Heart left ventricle (tissue), 13 donors: ENCODE measurements at regions not wholly inside any gene's neighbourhood (a gene's known extent, or its start where the extent isn't known, plus 50 kb on each side); places are given as distances from the start of the nearest gene placed in this dataset.

Source experiments
- CTCF ChIP-seq, 12 donors: fragments of 200-600 bp; sonication (generic) in 4 of 12; IDR thresholded peaks; one replicate each; pipeline versions ENCODE4 v1.5.0 to v1.8.0; 2018 to 2022; ENCODE audit warnings: antibody characterized with exemption in 12 of 12, mild to moderate bottlenecking in 5 of 12
- POLR2A ChIP-seq, 2 donors: fragments of 450-650 bp; IDR thresholded peaks; one replicate each; pipeline ENCODE4 v1.6.1; 2017; ENCODE audit warnings: antibody characterized with exemption in 2 of 2, mild to moderate bottlenecking in 2 of 2, moderate library complexity in 2 of 2
- donor health status: ischemic (EF 13 %, LVEDD 7.1; RV severe dilation, severe dysfunction).
- donor health status: DM: no; HTN: yes; CAD: no.
- donor health status: DM: no; HTN: no; CAD: no.
- donor health status: ischemic (EF 25% LVEDD 6.9; RV normal size, moderate dysfunction).
- donor health status: ischemic (EF 25% LVEDD 5.7; RV mildly dilated, moderate dysfunction).
- donor health status: ischemic (EF 35%, LVEDD 5.7; RV mildly dilated, moderate dysfunction).
- donor health status: nonischemic (EF 11% LVEDD 7.7; RV severe dilation, severe dysfunction).
- donor health status: DM: yes; HTN: yes; CAD: no.
- donor health status: PGD.
- donor health status: ischemic (EF 29% LVEDD 5.4; RV normal size, mild dysfunction).
- donor health status: nonischemic (EF 23%, LVEDD 6.1; RV moderate dilation, normal function).

- no peak for TF ChIP-seq CTCF (IDR thresholded peaks at IDR 0.05)
- TF ChIP-seq POLR2A (IDR thresholded peaks at IDR 0.05): no peak
Observed at GRCh38 chr3:21314688-21315087, 436.3 kb downstream of the ZNF385D start.
